IMR-90 (cell line): ENCODE measurements at regions not wholly inside any gene's neighbourhood (a gene's known extent, or its start where the extent isn't known, plus 50 kb on each side); places are given as distances from the start of the nearest gene placed in this dataset.

ENCODE experiments used
- ATAC-seq: fragments of 200-7000 bp; cut with Tn5 transposase; 2 replicates; pipeline ENCODE4 v1.9.1; 2020; ENCODE audit warnings: low read depth, mild to moderate bottlenecking, moderate library complexity
- BruUV-seq: library from RNA; stranded (reverse); fragments of 400-500 nt; replicated peaks from 2 replicates; lab custom pipeline; 2021; lab: Mats Ljungman, UMichigan
- CTCF ChIA-PET: fragments of 300-600 bp; formaldehyde crosslinking; extraction: SDS; loops from one replicate; lab custom pipeline; 2021; ENCODE audit warnings: antibody characterized with exemption; lab: Yijun Ruan, JAX
- POLR2A ChIA-PET: fragments of 300-600 bp; sonication (Branson Sonifier 250); formaldehyde crosslinking; loops from one replicate; lab custom pipeline; 2022; ENCODE audit warnings: antibody characterized with exemption; ENCODE audit not compliant: unreplicated experiment; lab: Charles Lee
- DNase-seq: peaks from one replicate; pipeline ENCODE4 v3.0.0; 2013
- H2AFZ ChIP-seq: replicated peaks from 2 replicates; pipeline ENCODE3; 2013; ENCODE audit warnings: low read length, mild to moderate bottlenecking; ENCODE audit not compliant: poor library complexity
- H2AK5ac ChIP-seq: 2 replicates; pipeline ENCODE4 v1.6.1; 2013; ENCODE audit warnings: low read depth, low read length, inconsistent platforms
- H2AK9ac ChIP-seq: replicated peaks from 2 replicates; pipeline ENCODE3; 2013; ENCODE audit warnings: mild to moderate bottlenecking, low read depth, low read length, moderate library complexity; ENCODE audit not compliant: poor library complexity
- H2BK120ac ChIP-seq: 2 replicates; pipeline ENCODE4 v1.6.1; 2013; ENCODE audit warnings: low read depth, low read length, inconsistent platforms
- H2BK15ac ChIP-seq: 3 replicates; pipeline ENCODE4 v1.6.1; 2013; ENCODE audit warnings: low read depth, low read length, inconsistent platforms
- H2BK20ac ChIP-seq: 2 replicates; pipeline ENCODE4 v1.6.1; 2013; ENCODE audit warnings: low read depth, mild to moderate bottlenecking, inconsistent platforms, low read length, moderate library complexity
- H2BK5ac ChIP-seq: 2 replicates; pipeline ENCODE4 v1.6.1; 2013; ENCODE audit warnings: mild to moderate bottlenecking, low read depth, low read length, inconsistent platforms; ENCODE audit not compliant: poor library complexity, severe bottlenecking
- H3K14ac ChIP-seq: replicated peaks from 2 replicates; pipeline ENCODE4 v1.6.1; 2013; ENCODE audit warnings: low read depth, low read length, inconsistent platforms
- H3K18ac ChIP-seq: 2 replicates; pipeline ENCODE4 v1.6.1; 2013; ENCODE audit warnings: low read depth, low read length, control low read depth
- H3K23ac ChIP-seq: 2 replicates; pipeline ENCODE4 v1.6.1; 2013; ENCODE audit warnings: low read depth, low read length, inconsistent platforms
- H3K27ac ChIP-seq: 2 replicates; pipeline ENCODE4 v1.5.1; 2013; ENCODE audit warnings: mild to moderate bottlenecking, control low read depth, low read length; ENCODE audit not compliant: insufficient read depth
- H3K27me3 ChIP-seq: 2 replicates; pipeline ENCODE4 v1.6.1; 2013; ENCODE audit warnings: low read length; ENCODE audit not compliant: control insufficient read depth, insufficient read depth
- H3K36me3 ChIP-seq: 2 replicates; pipeline ENCODE4 v1.6.1; 2013; ENCODE audit warnings: low read length, mixed read lengths; ENCODE audit not compliant: control insufficient read depth, insufficient read depth
- H3K4ac ChIP-seq: 2 replicates; pipeline ENCODE4 v1.6.1; 2013; ENCODE audit warnings: low read depth, low read length, inconsistent platforms
- H3K4me1 ChIP-seq: 2 replicates; pipeline ENCODE4 v1.6.1; 2013; ENCODE audit warnings: low read length, mixed read lengths; ENCODE audit not compliant: control insufficient read depth, insufficient read depth
- H3K4me2 ChIP-seq: 2 replicates; pipeline ENCODE4 v1.6.1; 2013; ENCODE audit warnings: low read depth, mild to moderate bottlenecking, control low read depth, low read length, moderate library complexity
- H3K4me3 ChIP-seq: 2 replicates; pipeline ENCODE4 v1.5.1; 2013; ENCODE audit warnings: low read depth, mild to moderate bottlenecking, control low read depth, low read length, moderate library complexity; ENCODE audit not compliant: insufficient read depth
- H3K56ac ChIP-seq: 2 replicates; pipeline ENCODE4 v1.6.1; 2013; ENCODE audit warnings: low read length, inconsistent platforms; ENCODE audit not compliant: insufficient read depth; ENCODE audit errors: extremely low read depth
- H3K79me1 ChIP-seq, 2 experiments: 2 replicates each; pipeline ENCODE4 v1.6.1; 2013; ENCODE audit warnings: low read length in 2 of 2, inconsistent platforms in 1 of 2, low read depth in 1 of 2
- H3K9ac ChIP-seq: 2 replicates; pipeline ENCODE4 v1.6.1; 2013; ENCODE audit warnings: low read depth, low read length, control low read depth
- H3K9me1 ChIP-seq: 2 replicates; pipeline ENCODE4 v1.6.1; 2013; ENCODE audit warnings: low read length, inconsistent platforms; ENCODE audit not compliant: insufficient read depth
- H3K9me3 ChIP-seq: 2 replicates; pipeline ENCODE4 v1.6.1; 2013; ENCODE audit warnings: low read length; ENCODE audit not compliant: control insufficient read depth, insufficient read depth
- H4K20me1 ChIP-seq: 2 replicates; pipeline ENCODE4 v1.6.1; 2013; ENCODE audit warnings: low read length, inconsistent platforms; ENCODE audit not compliant: insufficient read depth
- H4K5ac ChIP-seq: 2 replicates; pipeline ENCODE4 v1.6.1; 2013; ENCODE audit warnings: mild to moderate bottlenecking, low read depth, low read length, control low read depth
- H4K8ac ChIP-seq, 2 experiments: 2 replicates each; pipeline ENCODE4 v1.6.1; 2013; ENCODE audit warnings: low read depth in 2 of 2, low read length in 2 of 2, control low read depth in 1 of 2, inconsistent platforms in 1 of 2
- H4K91ac ChIP-seq: 2 replicates; pipeline ENCODE4 v1.6.1; 2013; ENCODE audit warnings: low read depth, low read length, inconsistent platforms; ENCODE audit not compliant: insufficient read depth
- BHLHE40 ChIP-seq: fragments of 150-350 bp; IDR thresholded peaks from 2 replicates; pipeline ENCODE4 v1.6.1; 2016; ENCODE audit warnings: mild to moderate bottlenecking, low read depth, low read length
- CEBPB ChIP-seq: IDR thresholded peaks from 2 replicates; pipeline ENCODE4 v1.6.1; 2012; ENCODE audit warnings: low read depth, low read length, improper control_type of control experiment
- FOS ChIP-seq: fragments of 150-350 bp; IDR thresholded peaks from 2 replicates; pipeline ENCODE4 v1.6.1; 2016; ENCODE audit warnings: low read depth, low read length
- MAFK ChIP-seq: IDR thresholded peaks from 2 replicates; pipeline ENCODE4 v1.6.1; 2012; ENCODE audit warnings: low read depth, low read length, improper control_type of control experiment
- MXI1 ChIP-seq: IDR thresholded peaks from 2 replicates; pipeline ENCODE4 v1.6.1; 2012; ENCODE audit warnings: low read depth, mild to moderate bottlenecking, low read length, moderate library complexity, borderline replicate concordance
- NFE2L2 ChIP-seq: fragments of 150-350 bp; IDR thresholded peaks from 2 replicates; pipeline ENCODE4 v1.6.1; 2016; ENCODE audit warnings: low read depth, mild to moderate bottlenecking, low read length
- POLR2A ChIP-seq: IDR thresholded peaks from 2 replicates; pipeline ENCODE4 v1.6.1; 2012; ENCODE audit warnings: mild to moderate bottlenecking, low read depth, low read length
- RAD21 ChIP-seq: IDR thresholded peaks from 2 replicates; pipeline ENCODE4 v1.6.1; 2012; ENCODE audit warnings: low read length, improper control_type of control experiment
- RCOR1 ChIP-seq: IDR thresholded peaks from 2 replicates; pipeline ENCODE4 v1.6.1; 2012; ENCODE audit warnings: mild to moderate bottlenecking, low read length, improper control_type of control experiment; ENCODE audit not compliant: insufficient replicate concordance
- RFX5 ChIP-seq: IDR thresholded peaks from 2 replicates; pipeline ENCODE4 v1.8.0; 2012; ENCODE audit warnings: low read depth, mild to moderate bottlenecking, low read length, moderate library complexity
- SMC3 ChIP-seq: fragments of 150-350 bp; IDR thresholded peaks from 2 replicates; pipeline ENCODE4 v1.6.1; 2016; ENCODE audit warnings: low read depth, mild to moderate bottlenecking, antibody characterized with exemption, low read length, moderate library complexity
- WGBS, 2 experiments: methylation state at CpG; one replicate each; pipeline versions ENCODE4 v1.1.5 to v1.1.7; 2013; ENCODE audit warnings: missing lambda C conversion rate in 2 of 2; ENCODE audit not compliant: insufficient read length in 1 of 2; ENCODE audit errors: extremely low coverage in 2 of 2; 5-methylcytosine and 5-hydroxymethylcytosine counted together
- dilution Hi-C: fragments of 300-500 bp; cut with HindIII; formaldehyde crosslinking; loops from one replicate; pipeline ENCODE4 v1.14.3; 2018; ENCODE audit warnings: low sequenced_read_pairs; ENCODE audit not compliant: unreplicated experiment
- in situ Hi-C: fragments of 300-500 bp; cut with MboI; formaldehyde crosslinking; loops from 3 replicates; pipeline ENCODE4 v1.14.3; 2019; ENCODE audit warnings: low sequenced_read_pairs, inconsistent platforms, mixed read lengths
- intact Hi-C: fragments of 100-400 bp; cut with micrococcal nuclease; formaldehyde crosslinking; loops from 2 replicates; pipeline ENCODE4 v1.10.0; 2022
- TF ChIP-seq, protein P1 (sequence below): conservative IDR thresholded peaks from 2 replicates; pipeline ENCODE4 v1.5.1; 2012; ENCODE audit warnings: mild to moderate bottlenecking, low read depth, low read length, improper control_type of control experiment
- TF ChIP-seq, protein P2 (sequence below): fragments of 150-350 bp; IDR thresholded peaks from 2 replicates; pipeline ENCODE4 v1.6.1; 2017; ENCODE audit warnings: mild to moderate bottlenecking, antibody characterized with exemption, low read length, low read depth

DNA sequence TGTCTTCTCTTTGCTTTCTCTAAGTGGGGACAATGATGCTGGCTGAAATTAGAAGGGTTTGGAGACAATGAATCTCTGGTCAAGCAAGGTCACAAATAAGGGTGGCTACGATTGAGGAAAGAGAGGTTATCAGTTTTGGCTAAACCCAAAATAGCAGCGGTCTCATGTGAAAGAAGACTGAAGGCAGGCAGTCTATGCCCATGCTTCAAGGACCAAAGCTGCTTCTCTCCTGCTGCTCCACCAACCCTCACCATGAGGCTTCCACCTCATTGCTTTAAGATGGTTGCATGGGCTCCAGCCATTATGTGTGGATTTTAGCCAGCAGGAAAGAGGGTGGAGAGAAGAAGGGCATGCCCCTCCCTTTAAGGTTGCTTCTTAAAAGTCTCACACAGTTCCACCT is 114.1 kb upstream of the TRIM2 start:
- CTCF ChIA-PET = no interaction called here
- no peak overlapping the region for H3K56ac ChIP-seq
- no peak for ATAC-seq
- no peak overlapping the region for H3K4ac ChIP-seq
- H3K36me3 ChIP-seq = no peaks in the 10 kb centered on the region
- no peak overlapping the region for H4K91ac ChIP-seq
- no peak overlapping the region for H2BK5ac ChIP-seq
- dilution Hi-C loops (no loop called here), intact Hi-C loops (no loop called here), in situ Hi-C loops (no loop called here)
- no peak overlapping the region for H3K4me3 ChIP-seq
- H3K9ac ChIP-seq = no peak overlapping the region
- BruUV-seq = no TSS peak
- no peak overlapping the region for H2AK5ac ChIP-seq
- H3K4me2 ChIP-seq = no peak overlapping the region
- H3K27ac ChIP-seq = no peak overlapping the region
- TF ChIP-seq RFX5 (no peak), POLR2A (no peak), BHLHE40 (no peak), RCOR1 (no peak), CEBPB (no peak), MAFK (no peak), NFE2L2 (no peak), MXI1 (no peak), FOS (no peak), SMC3 (no peak), RAD21 (no peak)
- TF ChIP-seq, protein P1, sequence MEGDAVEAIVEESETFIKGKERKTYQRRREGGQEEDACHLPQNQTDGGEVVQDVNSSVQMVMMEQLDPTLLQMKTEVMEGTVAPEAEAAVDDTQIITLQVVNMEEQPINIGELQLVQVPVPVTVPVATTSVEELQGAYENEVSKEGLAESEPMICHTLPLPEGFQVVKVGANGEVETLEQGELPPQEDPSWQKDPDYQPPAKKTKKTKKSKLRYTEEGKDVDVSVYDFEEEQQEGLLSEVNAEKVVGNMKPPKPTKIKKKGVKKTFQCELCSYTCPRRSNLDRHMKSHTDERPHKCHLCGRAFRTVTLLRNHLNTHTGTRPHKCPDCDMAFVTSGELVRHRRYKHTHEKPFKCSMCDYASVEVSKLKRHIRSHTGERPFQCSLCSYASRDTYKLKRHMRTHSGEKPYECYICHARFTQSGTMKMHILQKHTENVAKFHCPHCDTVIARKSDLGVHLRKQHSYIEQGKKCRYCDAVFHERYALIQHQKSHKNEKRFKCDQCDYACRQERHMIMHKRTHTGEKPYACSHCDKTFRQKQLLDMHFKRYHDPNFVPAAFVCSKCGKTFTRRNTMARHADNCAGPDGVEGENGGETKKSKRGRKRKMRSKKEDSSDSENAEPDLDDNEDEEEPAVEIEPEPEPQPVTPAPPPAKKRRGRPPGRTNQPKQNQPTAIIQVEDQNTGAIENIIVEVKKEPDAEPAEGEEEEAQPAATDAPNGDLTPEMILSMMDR = no peak
- TF ChIP-seq, protein P2, sequence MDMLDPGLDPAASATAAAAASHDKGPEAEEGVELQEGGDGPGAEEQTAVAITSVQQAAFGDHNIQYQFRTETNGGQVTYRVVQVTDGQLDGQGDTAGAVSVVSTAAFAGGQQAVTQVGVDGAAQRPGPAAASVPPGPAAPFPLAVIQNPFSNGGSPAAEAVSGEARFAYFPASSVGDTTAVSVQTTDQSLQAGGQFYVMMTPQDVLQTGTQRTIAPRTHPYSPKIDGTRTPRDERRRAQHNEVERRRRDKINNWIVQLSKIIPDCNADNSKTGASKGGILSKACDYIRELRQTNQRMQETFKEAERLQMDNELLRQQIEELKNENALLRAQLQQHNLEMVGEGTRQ = no peak
- DNase-seq = no peak
- no peak overlapping the region for H3K18ac ChIP-seq
- WGBS, 2 experiments = no CpG with 5 or more reads among the region's 2 CpGs
- H3K27me3 ChIP-seq = peaks cover 30% of the 10 kb centered on the region
- no peak overlapping the region for H2BK20ac ChIP-seq
- no peak overlapping the region for H2AFZ ChIP-seq
- POLR2A ChIA-PET = no interaction called here
- H2AK9ac ChIP-seq = no peak overlapping the region
- H3K9me3 ChIP-seq = peaks cover 2% of the 10 kb centered on the region
- H4K5ac ChIP-seq = no peak overlapping the region
- H3K14ac ChIP-seq = no peak overlapping the region
- no peaks in the 10 kb centered on the region for H4K20me1 ChIP-seq
- no peaks in the 10 kb centered on the region for H3K79me1 ChIP-seq
- H3K9me1 ChIP-seq = no peaks in the 10 kb centered on the region
- H2BK15ac ChIP-seq = no peak overlapping the region
- peaks cover 2% of the 10 kb centered on the region for H3K4me1 ChIP-seq
- no peak overlapping the region for H3K23ac ChIP-seq
- H4K8ac ChIP-seq = no peak overlapping the region
- H2BK120ac ChIP-seq = no peak overlapping the region
